GM23338 (cell line): ENCODE measurements at regions not wholly inside any gene's neighbourhood (a gene's known extent, or its start where the extent isn't known, plus 50 kb on each side); places are given as distances from the start of the nearest gene placed in this dataset.

ENCODE experiments used
- ATAC-seq: fragments of 200-7000 bp; cut with Tn5 transposase; 3 replicates; pipeline ENCODE4 v1.9.1; 2020
- DNase-seq: peaks from one replicate; pipeline ENCODE4 v3.0.0-alpha.2; 2015; ENCODE audit warnings: low spot score
- H2AFZ ChIP-seq: fragments of 200-600 bp; sonication (generic); 2 replicates; pipeline ENCODE4 v1.8.0; 2016; ENCODE audit warnings: antibody characterized with exemption, mild to moderate bottlenecking, moderate library complexity
- H3F3A ChIP-seq: fragments of 200-600 bp; sonication (generic); replicated peaks from 2 replicates; pipeline ENCODE4 v1.8.0; 2017; ENCODE audit warnings: antibody characterized with exemption, mixed run types, low read depth
- H3K27ac ChIP-seq: fragments of 200-600 bp; sonication (generic); 2 replicates; pipeline ENCODE4 v1.6.1; 2016; ENCODE audit warnings: low read depth
- H3K27me3 ChIP-seq: fragments of 200-600 bp; sonication (generic); 2 replicates; pipeline ENCODE4 v1.8.0; 2016; ENCODE audit warnings: mild to moderate bottlenecking, mixed run types, moderate library complexity; ENCODE audit not compliant: insufficient read depth
- H3K36me3 ChIP-seq: fragments of 200-600 bp; sonication (generic); 2 replicates; pipeline ENCODE4 v1.8.0; 2016; ENCODE audit warnings: mild to moderate bottlenecking; ENCODE audit not compliant: insufficient read depth
- H3K4me1 ChIP-seq: fragments of 200-600 bp; sonication (generic); 2 replicates; pipeline ENCODE4 v1.8.0; 2016; ENCODE audit warnings: mild to moderate bottlenecking, moderate library complexity; ENCODE audit not compliant: insufficient read depth
- H3K4me2 ChIP-seq: fragments of 200-600 bp; sonication (generic); 2 replicates; pipeline ENCODE4 v1.7.1; 2017; ENCODE audit warnings: mixed run types
- H3K4me3 ChIP-seq: fragments of 200-600 bp; sonication (generic); 2 replicates; pipeline ENCODE4 v1.6.1; 2016; ENCODE audit warnings: mixed run types
- H3K79me2 ChIP-seq: fragments of 200-600 bp; sonication (generic); replicated peaks from 2 replicates; pipeline ENCODE4 v1.8.0; 2017; ENCODE audit warnings: mild to moderate bottlenecking; ENCODE audit not compliant: insufficient read depth
- H3K9me2 ChIP-seq: fragments of 200-600 bp; sonication (generic); 2 replicates; pipeline ENCODE4 v1.8.0; 2017; ENCODE audit not compliant: insufficient read depth
- H4K20me1 ChIP-seq: fragments of 200-600 bp; sonication (generic); replicated peaks from 2 replicates; pipeline ENCODE4 v1.8.0; 2017; ENCODE audit warnings: mild to moderate bottlenecking; ENCODE audit not compliant: insufficient read depth
- H3K27ac Mint-ChIP-seq: 2 replicates; pipeline ENCODE4 v1.8.0; 2020; ENCODE audit warnings: inconsistent platforms, mild to moderate bottlenecking, moderate library complexity, mixed read lengths
- H3K27me3 Mint-ChIP-seq: 3 replicates; pipeline ENCODE4 v1.8.0; 2022; ENCODE audit warnings: low read depth, mild to moderate bottlenecking, moderate library complexity, mixed read lengths, inconsistent platforms; ENCODE audit not compliant: insufficient read depth, poor library complexity
- H3K36me3 Mint-ChIP-seq: 3 replicates; pipeline ENCODE4 v1.8.0; 2021; ENCODE audit warnings: low read depth, mild to moderate bottlenecking, inconsistent platforms, moderate library complexity, mixed read lengths
- H3K4me1 Mint-ChIP-seq: 3 replicates; pipeline ENCODE4 v1.8.0; 2020; ENCODE audit warnings: mild to moderate bottlenecking, inconsistent platforms, mixed read lengths
- H3K4me3 Mint-ChIP-seq: 3 replicates; pipeline ENCODE4 v1.8.0; 2021; ENCODE audit warnings: moderate library complexity, mild to moderate bottlenecking, inconsistent platforms, mixed read lengths
- H3K9me3 Mint-ChIP-seq: 3 replicates; pipeline ENCODE4 v1.8.0; 2020; ENCODE audit warnings: moderate library complexity, mild to moderate bottlenecking, inconsistent platforms, mixed read lengths
- CREB1 ChIP-seq: fragments of 250-450 bp; sonication (Bioruptor Pico); IDR thresholded peaks from 2 replicates; pipeline ENCODE4 v1.5.0; 2020; ENCODE audit warnings: low read depth, mild to moderate bottlenecking, moderate library complexity
- EZH2 ChIP-seq: fragments of 200-600 bp; sonication (generic); IDR thresholded peaks from one replicate; pipeline ENCODE4 v1.8.0; 2017; ENCODE audit warnings: antibody characterized with exemption, mild to moderate bottlenecking, low read depth; ENCODE audit not compliant: unreplicated experiment
- EZH2phosphoT487 ChIP-seq: fragments of 200-600 bp; sonication (generic); IDR thresholded peaks from one replicate; pipeline ENCODE4 v1.8.1; 2018; ENCODE audit warnings: antibody characterized with exemption; ENCODE audit not compliant: unreplicated experiment
- JUNB ChIP-seq: IDR thresholded peaks from one replicate; pipeline ENCODE4 v1.6.1; 2016; ENCODE audit warnings: antibody characterized with exemption; ENCODE audit not compliant: unreplicated experiment
- NANOG ChIP-seq: IDR thresholded peaks from 2 replicates; pipeline ENCODE4 v1.6.1; 2016; ENCODE audit warnings: antibody characterized with exemption, borderline replicate concordance
- POLR2AphosphoS5 ChIP-seq: IDR thresholded peaks from 2 replicates; pipeline ENCODE4 v1.6.1; 2016; ENCODE audit warnings: antibody characterized with exemption, low read depth
- REST ChIP-seq: IDR thresholded peaks from one replicate; pipeline ENCODE4 v1.6.1; 2018; ENCODE audit warnings: antibody characterized with exemption; ENCODE audit not compliant: unreplicated experiment
- STAT1 ChIP-seq: IDR thresholded peaks from one replicate; pipeline ENCODE4 v1.6.1; 2016; ENCODE audit warnings: antibody characterized with exemption; ENCODE audit not compliant: unreplicated experiment
- ZNF114 ChIP-seq: fragments of 250-450 bp; sonication (Bioruptor Pico); IDR thresholded peaks from 2 replicates; pipeline ENCODE4 v1.5.0; 2020; ENCODE audit warnings: mild to moderate bottlenecking, moderate library complexity
- ZNF331 ChIP-seq: fragments of 250-450 bp; sonication (Bioruptor Pico); IDR thresholded peaks from 2 replicates; pipeline ENCODE4 v1.5.0; 2020; ENCODE audit warnings: low read depth, mild to moderate bottlenecking, moderate library complexity
- ZNF462 ChIP-seq: fragments of 250-450 bp; sonication (Bioruptor Pico); IDR thresholded peaks from 2 replicates; pipeline ENCODE4 v1.5.0; 2020; ENCODE audit warnings: mild to moderate bottlenecking, moderate library complexity
- TF ChIP-seq, protein P1 (sequence below), 2 experiments: fragments of 200-600 bp in 1 of 2; sonication (generic) in 1 of 2; conservative IDR thresholded peaks; 2 replicates each; pipeline versions ENCODE4 v1.5.1 to v1.6.1; 2016 to 2017; ENCODE audit warnings: antibody characterized with exemption in 2 of 2, low read depth in 2 of 2, mild to moderate bottlenecking in 2 of 2, moderate library complexity in 1 of 2
- TF ChIP-seq, protein P2 (sequence below): IDR thresholded peaks from 2 replicates; pipeline ENCODE4 v1.6.1; 2016; ENCODE audit warnings: antibody characterized with exemption

DNA sequence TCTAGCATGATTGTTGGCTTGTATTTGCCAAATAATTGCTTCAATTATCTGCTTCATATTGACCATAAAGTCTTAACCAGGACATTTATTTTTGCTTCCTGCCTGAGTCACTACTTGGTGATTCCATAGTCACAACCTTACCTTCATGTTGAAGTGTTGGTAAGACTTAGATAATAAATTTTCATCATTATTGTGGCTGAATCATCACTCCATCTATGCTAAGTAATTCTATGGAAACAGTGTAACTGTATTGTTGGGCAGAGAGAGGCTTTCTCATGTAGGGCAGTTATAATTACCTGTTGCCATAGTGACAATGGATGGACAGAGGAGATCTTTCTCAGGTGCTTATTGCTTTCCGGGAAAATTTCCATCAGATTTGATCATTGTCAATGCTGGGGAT lies 330.7 kb upstream of the LRRC3B start:
- ATAC-seq = no peak
- H4K20me1 ChIP-seq = no peaks in the 10 kb centered on the region
- H3K4me2 ChIP-seq = no peak overlapping the region
- no peak overlapping the region for H3K27ac Mint-ChIP-seq
- no peak for DNase-seq
- no peaks in the 10 kb centered on the region for H3K4me1 Mint-ChIP-seq
- 0 out of 3 replicates have a peak, but pooled peaks cover 3% of the 10 kb centered on the region for H3K36me3 Mint-ChIP-seq
- no peaks in the 10 kb centered on the region for H3K79me2 ChIP-seq
- H3K9me3 Mint-ChIP-seq = peaks cover 3% of the 10 kb centered on the region; the same call in 2 of the 3 replicates
- H3K27ac ChIP-seq = no peak overlapping the region
- TF ChIP-seq POLR2AphosphoS5 (no peak), REST (no peak), NANOG (no peak), ZNF331 (CRISPR knock-in tag) (no peak), EZH2phosphoT487 (no peak), EZH2 (no peak), ZNF114 (no peak), JUNB (no peak), CREB1 (CRISPR knock-in tag) (no peak), STAT1 (no peak), ZNF462 (no peak)
- TF ChIP-seq, protein P1, sequence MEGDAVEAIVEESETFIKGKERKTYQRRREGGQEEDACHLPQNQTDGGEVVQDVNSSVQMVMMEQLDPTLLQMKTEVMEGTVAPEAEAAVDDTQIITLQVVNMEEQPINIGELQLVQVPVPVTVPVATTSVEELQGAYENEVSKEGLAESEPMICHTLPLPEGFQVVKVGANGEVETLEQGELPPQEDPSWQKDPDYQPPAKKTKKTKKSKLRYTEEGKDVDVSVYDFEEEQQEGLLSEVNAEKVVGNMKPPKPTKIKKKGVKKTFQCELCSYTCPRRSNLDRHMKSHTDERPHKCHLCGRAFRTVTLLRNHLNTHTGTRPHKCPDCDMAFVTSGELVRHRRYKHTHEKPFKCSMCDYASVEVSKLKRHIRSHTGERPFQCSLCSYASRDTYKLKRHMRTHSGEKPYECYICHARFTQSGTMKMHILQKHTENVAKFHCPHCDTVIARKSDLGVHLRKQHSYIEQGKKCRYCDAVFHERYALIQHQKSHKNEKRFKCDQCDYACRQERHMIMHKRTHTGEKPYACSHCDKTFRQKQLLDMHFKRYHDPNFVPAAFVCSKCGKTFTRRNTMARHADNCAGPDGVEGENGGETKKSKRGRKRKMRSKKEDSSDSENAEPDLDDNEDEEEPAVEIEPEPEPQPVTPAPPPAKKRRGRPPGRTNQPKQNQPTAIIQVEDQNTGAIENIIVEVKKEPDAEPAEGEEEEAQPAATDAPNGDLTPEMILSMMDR (conservative IDR thresholded peaks at IDR 0.05; ENCODE audit: low read depth in 2 of 2) = no peak
- TF ChIP-seq, protein P2, sequence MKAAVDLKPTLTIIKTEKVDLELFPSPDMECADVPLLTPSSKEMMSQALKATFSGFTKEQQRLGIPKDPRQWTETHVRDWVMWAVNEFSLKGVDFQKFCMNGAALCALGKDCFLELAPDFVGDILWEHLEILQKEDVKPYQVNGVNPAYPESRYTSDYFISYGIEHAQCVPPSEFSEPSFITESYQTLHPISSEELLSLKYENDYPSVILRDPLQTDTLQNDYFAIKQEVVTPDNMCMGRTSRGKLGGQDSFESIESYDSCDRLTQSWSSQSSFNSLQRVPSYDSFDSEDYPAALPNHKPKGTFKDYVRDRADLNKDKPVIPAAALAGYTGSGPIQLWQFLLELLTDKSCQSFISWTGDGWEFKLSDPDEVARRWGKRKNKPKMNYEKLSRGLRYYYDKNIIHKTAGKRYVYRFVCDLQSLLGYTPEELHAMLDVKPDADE = no peak
- H3K4me1 ChIP-seq = no peaks in the 10 kb centered on the region
- no peak overlapping the region for H3K4me3 Mint-ChIP-seq
- H3K27me3 ChIP-seq = no peaks in the 10 kb centered on the region
- no peaks in the 10 kb centered on the region for H3F3A ChIP-seq
- peaks cover under 1% of the 10 kb centered on the region; the same call in 1 of the 2 replicates for H3K9me2 ChIP-seq
- H3K27me3 Mint-ChIP-seq = peaks cover 3% of the 10 kb centered on the region
- H3K36me3 ChIP-seq = no peaks in the 10 kb centered on the region
- no peak overlapping the region for H2AFZ ChIP-seq
- no peak overlapping the region for H3K4me3 ChIP-seq
